Naive thymus-derived CD4-positive, alpha-beta T cell (primary cell): ENCODE measurements at regions not wholly inside any gene's neighbourhood (a gene's known extent, or its start where the extent isn't known, plus 50 kb on each side); places are given as distances from the start of the nearest gene placed in this dataset.

Experiments
- ATAC-seq: fragments of 150-1000 bp; cut with Tn5 transposase; 2 replicates; pipeline ENCODE4 v1.10.0; 2021; ENCODE audit warnings: mild to moderate bottlenecking, moderate library complexity
- CTCF ChIA-PET: fragments of 350-600 bp; sonication (Branson Sonifier 250); formaldehyde crosslinking; loops from one replicate; lab custom pipeline; 2021; ENCODE audit warnings: antibody characterized with exemption; lab: Charles Lee
- POLR2A ChIA-PET: fragments of 350-600 bp; sonication (Branson Sonifier 250); formaldehyde crosslinking; loops from one replicate; lab custom pipeline; 2021; ENCODE audit warnings: antibody characterized with exemption, inconsistent platforms; lab: Charles Lee
- DNase-seq, 9 donors: peaks; one replicate each; pipeline versions ENCODE4 v3.0.0 to v3.0.0-alpha.2; 2020 to 2022; ENCODE audit warnings: mixed read lengths in 1 of 9
- H3K27ac ChIP-seq: one replicate; pipeline ENCODE4 v1.7.0; 2013; ENCODE audit warnings: mild to moderate bottlenecking, low read depth, low read length, moderate library complexity
- H3K27me3 ChIP-seq, 2 donors: one replicate each; pipeline ENCODE4 v1.7.0; 2013; ENCODE audit warnings: low read length in 2 of 2, mild to moderate bottlenecking in 2 of 2, moderate library complexity in 2 of 2; ENCODE audit not compliant: control insufficient read depth in 2 of 2, insufficient read depth in 2 of 2
- H3K36me3 ChIP-seq, 3 experiments: 1 replicate in 2 of 3; 2 replicates in 1 of 3; pipeline ENCODE4 v1.7.0; 2013; ENCODE audit warnings: low read length in 3 of 3, mild to moderate bottlenecking in 3 of 3, moderate library complexity in 1 of 3; ENCODE audit not compliant: insufficient read depth in 3 of 3, control insufficient read depth in 2 of 3
- H3K4me1 ChIP-seq, 2 donors: one replicate each; pipeline ENCODE4 v1.7.0; 2013; ENCODE audit warnings: low read length in 2 of 2, mild to moderate bottlenecking in 2 of 2, moderate library complexity in 1 of 2; ENCODE audit not compliant: control insufficient read depth in 2 of 2, insufficient read depth in 2 of 2
- H3K4me3 ChIP-seq: 2 replicates; pipeline ENCODE4 v1.7.0; 2013; ENCODE audit warnings: mild to moderate bottlenecking, low read length
- H3K9me3 ChIP-seq, 3 experiments: 1 replicate in 2 of 3; 2 replicates in 1 of 3; pipeline ENCODE4 v1.7.0; 2013; ENCODE audit warnings: low read length in 3 of 3; ENCODE audit not compliant: control insufficient read depth in 2 of 3
- H3K27ac Mint-ChIP-seq, 9 donors: one replicate each; pipeline ENCODE4 v1.8.0; 2020 to 2022; ENCODE audit warnings: mixed read lengths in 9 of 9, mild to moderate bottlenecking in 8 of 9, moderate library complexity in 5 of 9, inconsistent platforms in 2 of 9
- H3K27me3 Mint-ChIP-seq, 5 donors: one replicate each; pipeline ENCODE4 v1.8.0; 2021 to 2022; ENCODE audit warnings: mixed read lengths in 5 of 5, mild to moderate bottlenecking in 1 of 5
- H3K36me3 Mint-ChIP-seq, 5 donors: one replicate each; pipeline ENCODE4 v1.8.0; 2020 to 2022; ENCODE audit warnings: mixed read lengths in 5 of 5, mild to moderate bottlenecking in 3 of 5, inconsistent platforms in 1 of 5
- H3K4me1 Mint-ChIP-seq, 7 donors: one replicate each; pipeline ENCODE4 v1.8.0; 2020 to 2022; ENCODE audit warnings: mixed read lengths in 7 of 7, mild to moderate bottlenecking in 3 of 7, inconsistent platforms in 1 of 7
- H3K4me3 Mint-ChIP-seq, 10 donors: one replicate each; pipeline ENCODE4 v1.8.0; 2020 to 2022; ENCODE audit warnings: mild to moderate bottlenecking in 10 of 10, mixed read lengths in 10 of 10, moderate library complexity in 6 of 10, inconsistent platforms in 2 of 10
- H3K9me3 Mint-ChIP-seq, 11 donors: one replicate each; pipeline ENCODE4 v1.8.0; 2020 to 2022; ENCODE audit warnings: mixed read lengths in 11 of 11, mild to moderate bottlenecking in 4 of 11, inconsistent platforms in 1 of 11, moderate library complexity in 1 of 11
- intact Hi-C, 2 donors: fragments of 100-400 bp; cut with micrococcal nuclease; formaldehyde crosslinking; loops; one replicate each; pipeline ENCODE4 v1.15.1; 2023

- Histone ChIP-seq H3K9me3 (no peaks in the 10 kb centered on the region), H3K27me3 (no peaks in the 10 kb centered on the region), H3K4me1 (no peaks in the 10 kb centered on the region), H3K27ac (no peak overlapping the region), H3K36me3 (no peaks in the 10 kb centered on the region), H3K4me3 (no peak overlapping the region)
- CTCF ChIA-PET: no interaction called here
- peaks cover 0 to 5% (median 0%) of the 10 kb centered on the region in 5 donors for H3K36me3 Mint-ChIP-seq
- no peak for ATAC-seq
- no peaks in the 10 kb centered on the region for H3K4me1 Mint-ChIP-seq
- intact Hi-C loops: loop anchor here in 1 of 2 donors (10.0 kb wide), 1 partner anchor 1251 kb away; no protein-coding TSS in a partner anchor
- peaks cover 0 to 11% (median 2%) of the 10 kb centered on the region in 11 donors for H3K9me3 Mint-ChIP-seq
- H3K4me3 Mint-ChIP-seq: no peak overlapping the region
- no peak overlapping the region for H3K27ac Mint-ChIP-seq
- POLR2A ChIA-PET: no interaction called here
- no peak for DNase-seq
- H3K27me3 Mint-ChIP-seq: peaks cover 0 to 6% (median 0%) of the 10 kb centered on the region in 5 donors
These were observed 547.2 kb upstream of the SETBP1 start for GRCh38 chr18:44133483-44133882.

GRCh38 chr18:44134447-44134846 is 546.2 kb upstream of the SETBP1 start:
- Mint-ChIP-seq H3K27me3 (peaks cover 0 to 5% (median 0%) of the 10 kb centered on the region in 5 donors), H3K4me1 (no peaks in the 10 kb centered on the region), H3K36me3 (peaks cover 0 to 5% (median 0%) of the 10 kb centered on the region in 5 donors), H3K9me3 (peaks cover 0 to 11% (median 2%) of the 10 kb centered on the region in 11 donors), H3K4me3 (no peak overlapping the region), H3K27ac (no peak overlapping the region)
- Histone ChIP-seq H3K4me3 (no peak overlapping the region), H3K9me3 (no peaks in the 10 kb centered on the region), H3K27me3 (no peaks in the 10 kb centered on the region), H3K4me1 (no peaks in the 10 kb centered on the region), H3K27ac (no peak overlapping the region), H3K36me3 (no peaks in the 10 kb centered on the region)
- ATAC-seq (no peak), DNase-seq (no peak)
- ChIA-PET POLR2A (no interaction called here), CTCF (no interaction called here)
- intact Hi-C loops: loop anchor here in 1 of 2 donors (10.0 kb wide), 1 partner anchor 1250 kb away; no protein-coding TSS in a partner anchor

GRCh38 chr18:44135741-44136140 is 544.9 kb upstream of the SETBP1 start:
- peaks cover 0 to 5% (median 0%) of the 10 kb centered on the region in 5 donors for H3K36me3 Mint-ChIP-seq
- ChIA-PET POLR2A (no interaction called here), CTCF (no interaction called here)
- no peak for ATAC-seq
- Histone ChIP-seq H3K36me3 (no peaks in the 10 kb centered on the region), H3K27me3 (no peaks in the 10 kb centered on the region), H3K9me3 (no peaks in the 10 kb centered on the region), H3K4me3 (no peak overlapping the region), H3K27ac (no peak overlapping the region), H3K4me1 (no peaks in the 10 kb centered on the region)
- no peak overlapping the region for H3K27ac Mint-ChIP-seq
- peaks cover 0 to 3% (median 0%) of the 10 kb centered on the region in 5 donors for H3K27me3 Mint-ChIP-seq
- no peaks in the 10 kb centered on the region for H3K4me1 Mint-ChIP-seq
- H3K9me3 Mint-ChIP-seq: peaks cover 0 to 11% (median 2%) of the 10 kb centered on the region in 11 donors
- intact Hi-C loops: loop anchor here in 1 of 2 donors (10.0 kb wide), 1 partner anchor 1249 kb away; no protein-coding TSS in a partner anchor
- no peak for DNase-seq
- no peak overlapping the region for H3K4me3 Mint-ChIP-seq

- Histone ChIP-seq H3K27me3 (no peaks in the 10 kb centered on the region), H3K4me1 (no peaks in the 10 kb centered on the region), H3K27ac (no peak overlapping the region), H3K4me3 (no peak overlapping the region), H3K9me3 (no peaks in the 10 kb centered on the region), H3K36me3 (no peaks in the 10 kb centered on the region)
- peaks cover 0 to 3% (median 0%) of the 10 kb centered on the region in 5 donors for H3K27me3 Mint-ChIP-seq
- DNase-seq: no peak
- no peak for ATAC-seq
- CTCF ChIA-PET: no interaction called here
- H3K4me3 Mint-ChIP-seq: no peak overlapping the region
- H3K9me3 Mint-ChIP-seq: peaks cover 0 to 9% (median 2%) of the 10 kb centered on the region in 11 donors
- POLR2A ChIA-PET: no interaction called here
- H3K4me1 Mint-ChIP-seq: no peaks in the 10 kb centered on the region
- H3K27ac Mint-ChIP-seq: no peak overlapping the region
- peaks cover 0 to 5% (median 0%) of the 10 kb centered on the region in 5 donors for H3K36me3 Mint-ChIP-seq
- intact Hi-C loops: loop anchor here in 1 of 2 donors (10.0 kb wide), 1 partner anchor 1248 kb away; no protein-coding TSS in a partner anchor
These were observed 544.4 kb upstream of the SETBP1 start for GRCh38 chr18:44136326-44136725.

GRCh38 chr18:44143072-44143471 is 537.6 kb upstream of the SETBP1 start:
- Mint-ChIP-seq H3K9me3 (peaks cover 0 to 3% (median 0%) of the 10 kb centered on the region in 11 donors), H3K4me3 (no peak overlapping the region), H3K4me1 (no peaks in the 10 kb centered on the region), H3K27me3 (no peaks in the 10 kb centered on the region), H3K27ac (no peak overlapping the region), H3K36me3 (no peaks in the 10 kb centered on the region)
- CTCF ChIA-PET: no interaction called here
- Histone ChIP-seq H3K36me3 (no peaks in the 10 kb centered on the region), H3K27me3 (no peaks in the 10 kb centered on the region), H3K4me3 (no peak overlapping the region), H3K9me3 (no peaks in the 10 kb centered on the region), H3K27ac (no peak overlapping the region), H3K4me1 (no peaks in the 10 kb centered on the region)
- DNase-seq (no peak), ATAC-seq (no peak)
- POLR2A ChIA-PET: no interaction called here
- intact Hi-C loops: no loop called here

- H3K36me3 ChIP-seq: no peaks in the 10 kb centered on the region
- no peak overlapping the region for H3K4me3 ChIP-seq
- Mint-ChIP-seq H3K36me3 (no peaks in the 10 kb centered on the region), H3K27ac (no peak overlapping the region), H3K4me3 (no peak overlapping the region), H3K9me3 (peaks cover 0 to 5% (median 0%) of the 10 kb centered on the region in 11 donors), H3K27me3 (no peaks in the 10 kb centered on the region), H3K4me1 (no peaks in the 10 kb centered on the region)
- DNase-seq (no peak), ATAC-seq (no peak)
- no peaks in the 10 kb centered on the region for H3K27me3 ChIP-seq
- intact Hi-C loops: no loop called here
- ChIA-PET POLR2A (no interaction called here), CTCF (no interaction called here)
- no peaks in the 10 kb centered on the region for H3K4me1 ChIP-seq
- no peak overlapping the region for H3K27ac ChIP-seq
- no peaks in the 10 kb centered on the region for H3K9me3 ChIP-seq
These were observed 531.0 kb upstream of the SETBP1 start for GRCh38 chr18:44149706-44150105.

- Histone ChIP-seq H3K27ac (no peak overlapping the region), H3K4me1 (no peaks in the 10 kb centered on the region), H3K36me3 (no peaks in the 10 kb centered on the region), H3K27me3 (no peaks in the 10 kb centered on the region), H3K9me3 (no peaks in the 10 kb centered on the region), H3K4me3 (no peak overlapping the region)
- H3K9me3 Mint-ChIP-seq: peaks cover 0 to 10% (median 2%) of the 10 kb centered on the region in 11 donors
- no peak overlapping the region for H3K4me3 Mint-ChIP-seq
- intact Hi-C loops: no loop called here
- CTCF ChIA-PET: no interaction called here
- no peaks in the 10 kb centered on the region for H3K4me1 Mint-ChIP-seq
- no peaks in the 10 kb centered on the region for H3K27me3 Mint-ChIP-seq
- no peaks in the 10 kb centered on the region for H3K36me3 Mint-ChIP-seq
- DNase-seq (no peak), ATAC-seq (no peak)
- no peak overlapping the region for H3K27ac Mint-ChIP-seq
- POLR2A ChIA-PET: no interaction called here
These were observed 526.7 kb upstream of the SETBP1 start for GRCh38 chr18:44153981-44154380.
